ENCODE measurements at regions not wholly inside any gene's neighbourhood (a gene's known extent, or its start where the extent isn't known, plus 50 kb on each side); places are given as distances from the start of the nearest gene placed in this dataset.

GRCh38 chr20:24840121-24840713 is 108.9 kb upstream of the CST7 start:
- H3K4me3 ChIP-seq = no peak overlapping the region
- H3K27me3 ChIP-seq = no peaks in the 10 kb centered on the region
- DNase-seq = no peak
- intact Hi-C loops (cut with DNase I) = loop anchor here in 1 of 4 donors (10.0 kb wide), 1 partner anchor 375 kb away; the partner anchor contains the start of gene SYNDIG1
- WGBS, 3 donors = 67 to 77% (median 76%) methylated on average over 8 of the region's 8 CpGs
- no peaks in the 10 kb centered on the region for H3K9me3 ChIP-seq
- H3K4me1 ChIP-seq (ENCODE audit: insufficient read depth) = no peaks in the 10 kb centered on the region
- no peak overlapping the region for H3K27ac ChIP-seq
- no peaks in the 10 kb centered on the region for H3K36me3 ChIP-seq
- TF ChIP-seq POLR2A (IDR thresholded peaks at IDR 0.05) (no peak), CTCF (IDR thresholded peaks at IDR 0.05) (no peak), EP300 (IDR thresholded peaks at IDR 0.05) (no peak)

GRCh38 chr20:24842274-24842917 is 106.7 kb upstream of the CST7 start:
- 46 to 65% (median 50%) methylated on average over 12 of the region's 12 CpGs for WGBS, 3 donors
- no peaks in the 10 kb centered on the region for H3K4me1 ChIP-seq (ENCODE audit: insufficient read depth)
- intact Hi-C loops (cut with DNase I) = loop anchor here in 1 of 4 donors (10.0 kb wide), 1 partner anchor 378 kb away; the partner anchor contains the start of gene SYNDIG1

GRCh38 chr20:24842918-24843715 is 106.0 kb upstream of the CST7 start:
- Histone ChIP-seq H3K27ac (no peak overlapping the region), H3K36me3 (no peaks in the 10 kb centered on the region), H3K4me1 (ENCODE audit: insufficient read depth) (no peaks in the 10 kb centered on the region), H3K4me3 (no peak overlapping the region), H3K9me3 (no peaks in the 10 kb centered on the region), H3K27me3 (no peaks in the 10 kb centered on the region)
- TF ChIP-seq CTCF (IDR thresholded peaks at IDR 0.05) = no peak
- TF ChIP-seq EP300 (IDR thresholded peaks at IDR 0.05) = no peak
- no peak for TF ChIP-seq POLR2A (IDR thresholded peaks at IDR 0.05)
- intact Hi-C loops (cut with DNase I) = loop anchor here in 1 of 4 donors (10.0 kb wide), 1 partner anchor 378 kb away; the partner anchor contains the start of gene SYNDIG1
- DNase-seq = no peak
- whole genome bisulfite sequencing, 3 donors = 72 to 77% (median 76%) methylated on average over 7 of the region's 7 CpGs

More at GRCh38 chr20:24842274-24842917, 106.7 kb upstream of the CST7 start:
- TF ChIP-seq CTCF (IDR thresholded peaks at IDR 0.05) (no peak), EP300 (IDR thresholded peaks at IDR 0.05) (no peak), POLR2A (IDR thresholded peaks at IDR 0.05) (no peak)
- no peaks in the 10 kb centered on the region for H3K27me3 ChIP-seq
- H3K27ac ChIP-seq = no peak overlapping the region
- DNase-seq = no peak
- no peak overlapping the region for H3K4me3 ChIP-seq
- no peaks in the 10 kb centered on the region for H3K36me3 ChIP-seq
- no peaks in the 10 kb centered on the region for H3K9me3 ChIP-seq

- 65 to 73% (median 71%) methylated on average over 5 of the region's 5 CpGs for WGBS, 3 donors
- intact Hi-C loops (cut with DNase I) = no loop called here
- H3K36me3 ChIP-seq = no peaks in the 10 kb centered on the region
- H3K27ac ChIP-seq = no peak overlapping the region
- no peaks in the 10 kb centered on the region for H3K27me3 ChIP-seq
- TF ChIP-seq EP300 (IDR thresholded peaks at IDR 0.05) = no peak
- TF ChIP-seq POLR2A (IDR thresholded peaks at IDR 0.05) = no peak
- TF ChIP-seq CTCF (IDR thresholded peaks at IDR 0.05) = no peak
- H3K9me3 ChIP-seq = no peaks in the 10 kb centered on the region
- DNase-seq = no peak
- no peak overlapping the region for H3K4me3 ChIP-seq
- H3K4me1 ChIP-seq (ENCODE audit: insufficient read depth) = no peaks in the 10 kb centered on the region
These were observed 98.9 kb upstream of the CST7 start for GRCh38 chr20:24850176-24850575.

All from ovary (tissue), 7 donors.